HepG2 (cell line): ENCODE measurements at regions not wholly inside any gene's neighbourhood (a gene's known extent, or its start where the extent isn't known, plus 50 kb on each side); places are given as distances from the start of the nearest gene placed in this dataset.
"Not testable (repeated sequence)": the region's sequence is repeated elsewhere in the genome, so short reads cannot be mapped to it uniquely, and the experiment has no call there.

Experiments
- CREM ChIP-seq, 2 experiments: sonication (generic) in 1 of 2; formaldehyde crosslinking in 1 of 2; IDR thresholded peaks; 2 replicates each; pipeline versions ENCODE4 v1.4.0 to v1.6.1; 2016 to 2020; ENCODE audit warnings: antibody characterized with exemption in 1 of 2, mild to moderate bottlenecking in 1 of 2, missing genetic modification reagents in 1 of 2
- FOXA3 ChIP-seq: IDR thresholded peaks from 2 replicates; pipeline ENCODE4 v1.6.1; 2016; ENCODE audit warnings: missing genetic modification reagents, missing compliant biosample characterization
- GATA4 ChIP-seq: sonication (generic); IDR thresholded peaks from 2 replicates; pipeline ENCODE4 v1.6.1; 2016; ENCODE audit warnings: antibody characterized with exemption, low read depth, borderline replicate concordance
- KAT8 ChIP-seq: IDR thresholded peaks from 2 replicates; pipeline ENCODE4 v1.6.1; 2016; ENCODE audit warnings: missing genetic modification reagents, missing compliant biosample characterization
- PPARG ChIP-seq: conservative IDR thresholded peaks from 2 replicates; pipeline ENCODE4 v1.6.1; 2016; ENCODE audit warnings: missing biosample characterization, missing genetic modification reagents
- RCOR2 ChIP-seq: IDR thresholded peaks from 2 replicates; pipeline ENCODE4 v1.6.1; 2016; ENCODE audit warnings: missing biosample characterization, missing genetic modification reagents
- THAP11 ChIP-seq: IDR thresholded peaks from 2 replicates; pipeline ENCODE4 v1.6.1; 2016; ENCODE audit warnings: missing biosample characterization, missing genetic modification reagents
- ZKSCAN8 ChIP-seq: IDR thresholded peaks from 2 replicates; pipeline ENCODE4 v1.6.1; 2016; ENCODE audit warnings: borderline replicate concordance, missing genetic modification reagents, missing compliant biosample characterization
- TF ChIP-seq, protein P1 (sequence below): sonication (generic); formaldehyde crosslinking; IDR thresholded peaks from 2 replicates; pipeline ENCODE4 v1.4.0; 2020; ENCODE audit warnings: missing genetic modification reagents
- TF ChIP-seq, protein P2 (sequence below): sonication (generic); formaldehyde crosslinking; IDR thresholded peaks from 2 replicates; pipeline ENCODE4 v1.5.1; 2020; ENCODE audit warnings: mild to moderate bottlenecking, missing genetic modification reagents, moderate library complexity
- TF ChIP-seq, protein P3 (sequence below): IDR thresholded peaks from 2 replicates; pipeline ENCODE4 v1.6.1; 2012; ENCODE audit warnings: inconsistent platforms
- TF ChIP-seq, protein P4 (sequence below): sonication (generic); formaldehyde crosslinking; IDR thresholded peaks from 2 replicates; pipeline ENCODE4 v1.4.0; 2020; ENCODE audit warnings: missing genetic modification reagents, mild to moderate bottlenecking, borderline replicate concordance
- TF ChIP-seq, protein P5 (sequence below), 2 experiments: sonication (generic) in 1 of 2; formaldehyde crosslinking in 1 of 2; IDR thresholded peaks; 2 replicates each; pipeline versions ENCODE4 v1.4.0 to v1.6.1; 2016 to 2020; ENCODE audit warnings: borderline replicate concordance in 1 of 2, low read depth in 1 of 2, mild to moderate bottlenecking in 1 of 2, missing genetic modification reagents in 1 of 2
- TF ChIP-seq, protein P6 (sequence below): sonication (generic); formaldehyde crosslinking; IDR thresholded peaks from 2 replicates; pipeline ENCODE4 v1.5.0; 2020; ENCODE audit warnings: mild to moderate bottlenecking, missing genetic modification reagents

DNA sequence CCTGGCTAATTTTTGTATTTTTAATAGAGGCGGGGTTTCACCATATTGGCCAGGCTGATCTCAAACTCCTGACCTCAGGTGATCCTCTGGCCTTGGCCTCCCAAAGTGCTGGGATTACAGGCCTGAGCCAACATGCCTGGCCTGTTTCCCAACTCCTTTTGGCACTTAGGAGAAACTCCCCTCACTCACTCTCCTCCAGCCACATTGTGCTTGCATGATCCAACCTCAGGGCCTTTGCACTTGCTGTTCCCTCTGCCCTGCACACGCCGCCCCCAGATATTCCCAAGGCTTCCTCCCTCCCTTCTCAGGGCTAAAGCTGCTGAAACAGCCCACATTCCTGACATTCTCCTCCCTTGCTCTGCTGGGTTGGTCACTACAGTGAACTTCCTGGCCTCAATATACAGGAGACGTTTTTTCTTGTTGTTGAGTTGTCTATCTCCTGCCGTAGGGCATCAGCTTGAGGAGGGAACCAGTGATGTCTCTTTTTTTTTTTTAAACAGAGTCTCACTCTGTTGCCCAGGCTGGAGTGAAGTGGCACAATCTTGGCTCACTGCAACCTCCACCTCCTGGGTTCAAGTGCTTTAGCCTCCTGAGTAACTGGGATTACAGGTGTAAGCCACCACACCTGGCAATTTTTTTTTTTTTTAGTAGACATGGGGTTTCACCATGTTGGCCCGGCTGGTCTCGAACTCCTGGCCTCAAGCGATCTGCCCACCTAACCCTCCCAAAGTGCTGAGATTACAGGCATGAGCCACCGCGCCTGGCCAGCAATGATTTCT lies 61.4 kb upstream of the PTPN1 start (continued):
- TF ChIP-seq RCOR2 = peak; percentile 98
- TF ChIP-seq PPARG (CRISPR knock-in tag) = peak; percentile 56; the same call in 1 of the 2 replicates
- TF ChIP-seq, protein P1, sequence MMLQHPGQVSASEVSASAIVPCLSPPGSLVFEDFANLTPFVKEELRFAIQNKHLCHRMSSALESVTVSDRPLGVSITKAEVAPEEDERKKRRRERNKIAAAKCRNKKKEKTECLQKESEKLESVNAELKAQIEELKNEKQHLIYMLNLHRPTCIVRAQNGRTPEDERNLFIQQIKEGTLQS (CRISPR knock-in tag) = 0 out of 2 replicates have a peak, but pooled peaks have one; percentile 6
- TF ChIP-seq CREM (IDR thresholded peaks at IDR 0.05) = 0 out of 2 replicates have a peak, but pooled peaks have one; percentile 12
- not testable (repeated sequence) for TF ChIP-seq CREM (CRISPR knock-in tag; IDR thresholded peaks at IDR 0.05)
- TF ChIP-seq, protein P2, sequence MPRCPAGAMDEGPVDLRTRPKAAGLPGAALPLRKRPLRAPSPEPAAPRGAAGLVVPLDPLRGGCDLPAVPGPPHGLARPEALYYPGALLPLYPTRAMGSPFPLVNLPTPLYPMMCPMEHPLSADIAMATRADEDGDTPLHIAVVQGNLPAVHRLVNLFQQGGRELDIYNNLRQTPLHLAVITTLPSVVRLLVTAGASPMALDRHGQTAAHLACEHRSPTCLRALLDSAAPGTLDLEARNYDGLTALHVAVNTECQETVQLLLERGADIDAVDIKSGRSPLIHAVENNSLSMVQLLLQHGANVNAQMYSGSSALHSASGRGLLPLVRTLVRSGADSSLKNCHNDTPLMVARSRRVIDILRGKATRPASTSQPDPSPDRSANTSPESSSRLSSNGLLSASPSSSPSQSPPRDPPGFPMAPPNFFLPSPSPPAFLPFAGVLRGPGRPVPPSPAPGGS = peak; percentile 92
- TF ChIP-seq, protein P3, sequence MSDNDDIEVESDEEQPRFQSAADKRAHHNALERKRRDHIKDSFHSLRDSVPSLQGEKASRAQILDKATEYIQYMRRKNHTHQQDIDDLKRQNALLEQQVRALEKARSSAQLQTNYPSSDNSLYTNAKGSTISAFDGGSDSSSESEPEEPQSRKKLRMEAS = peak; percentile 57
- TF ChIP-seq, protein P4, sequence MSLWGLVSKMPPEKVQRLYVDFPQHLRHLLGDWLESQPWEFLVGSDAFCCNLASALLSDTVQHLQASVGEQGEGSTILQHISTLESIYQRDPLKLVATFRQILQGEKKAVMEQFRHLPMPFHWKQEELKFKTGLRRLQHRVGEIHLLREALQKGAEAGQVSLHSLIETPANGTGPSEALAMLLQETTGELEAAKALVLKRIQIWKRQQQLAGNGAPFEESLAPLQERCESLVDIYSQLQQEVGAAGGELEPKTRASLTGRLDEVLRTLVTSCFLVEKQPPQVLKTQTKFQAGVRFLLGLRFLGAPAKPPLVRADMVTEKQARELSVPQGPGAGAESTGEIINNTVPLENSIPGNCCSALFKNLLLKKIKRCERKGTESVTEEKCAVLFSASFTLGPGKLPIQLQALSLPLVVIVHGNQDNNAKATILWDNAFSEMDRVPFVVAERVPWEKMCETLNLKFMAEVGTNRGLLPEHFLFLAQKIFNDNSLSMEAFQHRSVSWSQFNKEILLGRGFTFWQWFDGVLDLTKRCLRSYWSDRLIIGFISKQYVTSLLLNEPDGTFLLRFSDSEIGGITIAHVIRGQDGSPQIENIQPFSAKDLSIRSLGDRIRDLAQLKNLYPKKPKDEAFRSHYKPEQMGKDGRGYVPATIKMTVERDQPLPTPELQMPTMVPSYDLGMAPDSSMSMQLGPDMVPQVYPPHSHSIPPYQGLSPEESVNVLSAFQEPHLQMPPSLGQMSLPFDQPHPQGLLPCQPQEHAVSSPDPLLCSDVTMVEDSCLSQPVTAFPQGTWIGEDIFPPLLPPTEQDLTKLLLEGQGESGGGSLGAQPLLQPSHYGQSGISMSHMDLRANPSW = 0 out of 2 replicates have a peak, but pooled peaks have one; percentile 48
- 0 out of 2 replicates have a peak, but pooled peaks have one; percentile 42 for TF ChIP-seq GATA4
- 0 out of 2 replicates have a peak, but pooled peaks have one; percentile 22 for TF ChIP-seq THAP11 (CRISPR knock-in tag)
- TF ChIP-seq, protein P5, sequence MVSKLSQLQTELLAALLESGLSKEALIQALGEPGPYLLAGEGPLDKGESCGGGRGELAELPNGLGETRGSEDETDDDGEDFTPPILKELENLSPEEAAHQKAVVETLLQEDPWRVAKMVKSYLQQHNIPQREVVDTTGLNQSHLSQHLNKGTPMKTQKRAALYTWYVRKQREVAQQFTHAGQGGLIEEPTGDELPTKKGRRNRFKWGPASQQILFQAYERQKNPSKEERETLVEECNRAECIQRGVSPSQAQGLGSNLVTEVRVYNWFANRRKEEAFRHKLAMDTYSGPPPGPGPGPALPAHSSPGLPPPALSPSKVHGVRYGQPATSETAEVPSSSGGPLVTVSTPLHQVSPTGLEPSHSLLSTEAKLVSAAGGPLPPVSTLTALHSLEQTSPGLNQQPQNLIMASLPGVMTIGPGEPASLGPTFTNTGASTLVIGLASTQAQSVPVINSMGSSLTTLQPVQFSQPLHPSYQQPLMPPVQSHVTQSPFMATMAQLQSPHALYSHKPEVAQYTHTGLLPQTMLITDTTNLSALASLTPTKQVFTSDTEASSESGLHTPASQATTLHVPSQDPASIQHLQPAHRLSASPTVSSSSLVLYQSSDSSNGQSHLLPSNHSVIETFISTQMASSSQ (IDR thresholded peaks at IDR 0.05; ENCODE audit: low read depth) = not testable (repeated sequence)
- TF ChIP-seq, protein P5 (CRISPR knock-in tag; IDR thresholded peaks at IDR 0.05; ENCODE audit: borderline replicate concordance) = 0 out of 2 replicates have a peak, but pooled peaks have one; percentile 27
- peak; percentile 76; the same call in 1 of the 2 replicates for TF ChIP-seq ZKSCAN8 (CRISPR knock-in tag)
- 0 out of 2 replicates have a peak, but pooled peaks have one; percentile 25 for TF ChIP-seq KAT8
- TF ChIP-seq FOXA3 = peak; percentile 44; the same call in 1 of the 2 replicates
- TF ChIP-seq, protein P6, sequence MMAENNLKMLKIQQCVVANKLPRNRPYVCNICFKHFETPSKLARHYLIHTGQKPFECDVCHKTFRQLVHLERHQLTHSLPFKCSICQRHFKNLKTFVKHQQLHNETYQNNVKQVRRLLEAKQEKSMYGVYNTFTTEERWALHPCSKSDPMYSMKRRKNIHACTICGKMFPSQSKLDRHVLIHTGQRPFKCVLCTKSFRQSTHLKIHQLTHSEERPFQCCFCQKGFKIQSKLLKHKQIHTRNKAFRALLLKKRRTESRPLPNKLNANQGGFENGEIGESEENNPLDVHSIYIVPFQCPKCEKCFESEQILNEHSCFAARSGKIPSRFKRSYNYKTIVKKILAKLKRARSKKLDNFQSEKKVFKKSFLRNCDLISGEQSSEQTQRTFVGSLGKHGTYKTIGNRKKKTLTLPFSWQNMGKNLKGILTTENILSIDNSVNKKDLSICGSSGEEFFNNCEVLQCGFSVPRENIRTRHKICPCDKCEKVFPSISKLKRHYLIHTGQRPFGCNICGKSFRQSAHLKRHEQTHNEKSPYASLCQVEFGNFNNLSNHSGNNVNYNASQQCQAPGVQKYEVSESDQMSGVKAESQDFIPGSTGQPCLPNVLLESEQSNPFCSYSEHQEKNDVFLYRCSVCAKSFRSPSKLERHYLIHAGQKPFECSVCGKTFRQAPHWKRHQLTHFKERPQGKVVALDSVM (CRISPR knock-in tag) = 0 out of 2 replicates have a peak, but pooled peaks have one; percentile 52
